GM21390 (cell line): ENCODE measurements at regions not wholly inside any gene's neighbourhood (a gene's known extent, or its start where the extent isn't known, plus 50 kb on each side); places are given as distances from the start of the nearest gene placed in this dataset.
"Not testable (repeated sequence)": the region's sequence is repeated elsewhere in the genome, so short reads cannot be mapped to it uniquely, and the experiment has no call there.

Source experiments
- ATAC-seq: cut with Tn5 transposase; IDR thresholded peaks from one replicate; pipeline ENCODE4 v1.9.1; 2021; ENCODE audit not compliant: unreplicated experiment

- ATAC-seq: no peak
Observed at GRCh38 chr2:56784046-56784445, 600.3 kb downstream of the CCDC85A start.

- no peak for ATAC-seq
Observed at GRCh38 chr2:56801214-56801613, 617.4 kb downstream of the CCDC85A start.

DNA sequence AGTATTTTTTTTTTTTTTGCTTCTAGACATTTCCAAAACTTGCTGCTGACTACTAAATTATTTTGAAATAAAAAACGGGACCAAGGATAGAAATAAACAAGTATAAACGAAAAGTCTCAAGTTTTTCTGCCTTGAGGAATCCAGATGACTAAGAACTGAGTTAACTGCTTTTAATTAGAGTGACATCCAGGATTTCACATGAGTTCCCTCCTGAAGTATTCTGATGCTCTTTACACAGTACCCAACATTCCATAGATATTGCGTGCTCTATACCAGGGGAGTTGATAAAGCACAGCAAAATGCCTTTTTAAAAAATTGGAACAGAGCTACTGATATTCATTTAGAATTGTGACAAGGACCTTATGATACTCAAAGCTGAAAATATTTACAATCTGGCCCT, 618.0 kb downstream of the CCDC85A start:
- no peak for ATAC-seq

DNA sequence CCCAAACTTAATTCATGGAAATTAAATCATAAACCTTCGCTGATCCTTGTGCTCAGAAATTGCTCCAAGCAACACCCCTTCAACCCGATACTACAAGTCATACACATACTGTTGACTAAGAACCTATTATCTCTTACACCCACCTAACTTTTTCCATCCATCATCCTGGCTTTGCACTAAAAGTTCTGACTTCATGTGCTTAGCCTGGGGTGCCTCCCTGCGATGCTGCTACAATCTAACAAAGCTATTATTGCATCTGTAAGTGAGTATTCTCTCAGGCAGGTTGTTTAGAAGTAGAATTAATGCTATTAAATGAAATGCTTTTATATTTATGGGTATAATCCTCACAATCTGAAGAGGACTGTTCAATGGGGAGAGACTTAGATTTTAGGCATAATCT, 619.8 kb downstream of the CCDC85A start:
- no peak for ATAC-seq

- ATAC-seq: no peak
Observed at GRCh38 chr2:56806924-56807323, 623.1 kb downstream of the CCDC85A start.

DNA sequence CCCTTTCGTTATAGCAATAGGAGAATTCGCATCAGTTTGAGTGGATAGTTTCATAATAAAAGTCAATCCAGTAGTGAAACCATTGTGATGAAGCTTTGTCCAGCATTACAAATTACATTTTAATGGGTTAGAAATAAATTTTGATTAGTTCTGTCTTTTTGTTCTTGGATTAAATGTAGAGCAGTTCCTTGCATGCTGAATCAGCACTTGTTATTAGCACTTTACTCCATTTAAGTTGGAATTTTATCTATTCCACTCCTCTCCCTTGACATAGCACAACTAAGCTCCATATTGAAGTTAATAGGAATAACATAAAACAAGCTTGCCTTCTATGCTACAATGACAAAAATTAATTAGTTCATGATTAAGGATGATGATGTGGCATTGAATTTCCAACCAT, 624.1 kb downstream of the CCDC85A start:
- no peak for ATAC-seq

- no peak for ATAC-seq
Observed at GRCh38 chr2:56811401-56811800, 627.6 kb downstream of the CCDC85A start.

DNA sequence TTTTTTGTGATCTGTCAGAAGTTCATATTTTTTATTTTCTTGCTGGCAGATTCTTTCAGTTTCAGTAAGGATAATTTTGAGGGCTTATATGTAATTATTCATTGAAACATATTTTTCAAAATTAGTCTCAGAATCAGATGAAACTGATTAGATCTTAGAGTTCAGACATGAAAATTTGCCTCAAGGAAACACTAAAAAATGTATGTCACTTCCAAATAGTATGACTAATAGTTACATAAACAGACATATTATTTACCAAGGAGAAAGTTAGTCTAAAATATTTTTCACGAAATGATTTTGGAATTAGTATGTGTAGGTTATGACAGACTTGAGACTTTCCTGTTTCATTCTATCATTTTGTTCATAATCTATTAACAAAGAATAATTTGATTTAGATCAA, 628.6 kb downstream of the CCDC85A start:
- no peak for ATAC-seq

DNA sequence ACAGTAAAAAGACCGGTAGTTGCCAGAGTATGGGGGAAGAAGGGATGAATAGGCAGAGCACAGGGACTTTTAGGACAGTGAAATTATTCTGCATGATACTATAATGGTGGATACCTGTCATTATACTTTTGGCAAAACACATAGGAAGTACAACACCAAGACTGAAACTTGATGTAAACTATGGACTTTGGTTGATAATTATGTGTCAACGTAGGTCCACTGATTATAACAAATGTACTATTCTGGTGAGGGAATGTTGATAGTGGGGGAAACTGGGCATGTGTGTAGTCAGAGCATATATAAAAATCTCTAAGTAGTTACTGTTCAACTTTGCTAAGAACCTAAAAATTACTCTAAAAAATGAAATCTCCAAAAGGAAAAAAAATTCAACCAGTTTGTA, 629.7 kb downstream of the CCDC85A start:
- ATAC-seq: no peak

GRCh38 chr2:56816666-56817065, 632.9 kb downstream of the CCDC85A start:
- no peak for ATAC-seq

GRCh38 chr2:56831780-56832179, 648.0 kb downstream of the CCDC85A start:
- no peak for ATAC-seq

GRCh38 chr2:56834686-56835085, 650.9 kb downstream of the CCDC85A start:
- ATAC-seq: no peak

DNA sequence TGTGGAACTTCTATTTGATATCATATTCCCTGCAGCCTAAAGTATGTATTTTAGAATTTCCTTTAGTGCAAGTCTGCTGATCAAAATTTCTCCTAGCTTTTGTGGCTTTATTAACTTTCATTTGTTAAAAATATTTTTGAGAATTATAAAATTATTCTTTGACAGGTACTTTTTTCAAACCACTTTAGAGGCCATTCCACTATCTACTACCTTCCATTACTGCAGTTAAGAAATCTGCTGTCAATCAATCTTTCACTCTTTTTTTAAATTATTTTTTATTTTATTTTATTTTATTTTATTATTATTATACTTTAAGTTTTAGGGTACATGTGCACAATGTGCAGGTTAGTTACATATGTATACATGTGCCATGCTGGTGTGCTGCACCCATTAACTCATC, 656.2 kb downstream of the CCDC85A start:
- ATAC-seq: not testable (repeated sequence)

GRCh38 chr2:56860991-56861390, 677.2 kb downstream of the CCDC85A start:
- ATAC-seq: no peak

- ATAC-seq: no peak
Observed at GRCh38 chr2:56871644-56872043, 687.9 kb downstream of the CCDC85A start.

GRCh38 chr2:56874717-56875116, 690.9 kb downstream of the CCDC85A start:
- no peak for ATAC-seq

DNA sequence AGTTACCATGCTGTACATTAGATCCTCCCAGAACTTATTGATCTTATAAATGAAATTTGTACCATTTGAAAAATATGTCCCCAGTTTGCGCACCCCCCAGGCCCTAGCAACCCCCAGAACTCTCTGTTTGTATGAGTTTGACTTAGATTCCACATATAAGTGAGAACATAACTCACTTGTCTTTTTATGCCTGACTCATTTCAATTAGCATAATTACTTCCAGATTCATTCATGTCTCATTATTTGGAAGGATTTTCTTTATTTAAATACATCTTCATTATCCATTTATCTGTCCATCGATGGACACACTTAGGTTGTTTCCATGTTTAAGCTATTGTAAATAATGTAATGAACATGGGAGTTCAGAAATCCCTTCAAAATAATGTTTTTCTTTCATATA, 705.9 kb downstream of the CCDC85A start:
- no peak for ATAC-seq

DNA sequence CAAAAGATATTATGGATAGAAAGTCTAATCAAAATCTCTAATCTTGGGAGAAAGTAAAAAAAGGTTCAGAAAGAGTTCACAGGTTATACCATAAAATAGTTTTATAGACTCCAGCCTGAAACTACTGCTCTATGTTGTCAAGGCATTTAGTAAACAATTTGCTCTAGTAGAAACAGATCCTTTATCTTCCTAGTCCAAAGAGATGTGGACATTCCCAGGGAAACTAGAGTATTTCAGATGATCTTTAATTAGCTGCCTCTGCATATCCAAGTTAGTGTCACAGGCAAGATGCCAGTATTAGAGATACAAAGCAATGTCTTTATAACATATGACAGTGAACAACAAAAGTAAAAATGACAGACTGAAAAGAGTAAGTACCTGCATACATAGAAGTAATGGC, 708.6 kb downstream of the CCDC85A start:
- no peak for ATAC-seq

GRCh38 chr2:56898986-56899385, 715.2 kb downstream of the CCDC85A start:
- ATAC-seq: no peak

DNA sequence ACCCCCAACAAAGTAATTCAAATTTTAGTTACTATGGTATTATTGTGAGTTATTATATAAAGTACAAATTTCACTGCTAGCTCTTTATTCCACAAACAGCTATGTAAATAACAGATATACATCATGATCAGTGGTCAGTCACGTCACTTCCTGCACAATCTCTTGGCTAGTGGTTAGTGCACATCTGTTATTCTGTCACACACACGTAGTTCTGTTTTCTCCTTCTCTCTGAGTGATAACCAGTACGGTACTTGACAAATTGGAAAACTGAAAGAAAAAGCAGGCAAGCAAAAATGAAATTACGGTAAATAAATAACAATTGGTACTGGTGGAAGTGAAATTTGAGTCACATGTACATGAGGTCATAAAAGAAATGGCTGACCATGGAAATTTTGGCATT, 728.7 kb downstream of the CCDC85A start:
- ATAC-seq: no peak

GRCh38 chr2:56918790-56919189, 735.0 kb downstream of the CCDC85A start:
- ATAC-seq: no peak

DNA sequence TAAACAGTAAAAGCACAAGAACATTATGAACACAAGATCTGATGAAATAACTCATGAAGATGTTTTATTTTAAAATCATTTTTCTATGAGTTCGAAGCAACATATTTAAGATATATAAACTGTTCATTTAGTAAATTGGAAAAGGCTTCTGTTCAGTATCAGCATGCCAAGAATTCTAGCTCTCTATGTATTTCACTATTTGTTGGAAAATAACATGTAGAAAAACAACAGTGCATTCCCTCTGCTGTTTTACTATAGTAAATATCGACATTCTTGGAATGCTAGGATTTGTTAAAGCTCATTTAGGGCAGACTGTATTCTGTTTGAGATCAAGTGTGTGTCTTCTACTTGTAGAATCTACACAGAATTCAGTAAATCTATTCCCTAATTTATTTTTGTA, 750.2 kb downstream of the CCDC85A start:
- ATAC-seq: no peak

GRCh38 chr2:56934866-56935265, 751.1 kb downstream of the CCDC85A start:
- ATAC-seq: no peak

DNA sequence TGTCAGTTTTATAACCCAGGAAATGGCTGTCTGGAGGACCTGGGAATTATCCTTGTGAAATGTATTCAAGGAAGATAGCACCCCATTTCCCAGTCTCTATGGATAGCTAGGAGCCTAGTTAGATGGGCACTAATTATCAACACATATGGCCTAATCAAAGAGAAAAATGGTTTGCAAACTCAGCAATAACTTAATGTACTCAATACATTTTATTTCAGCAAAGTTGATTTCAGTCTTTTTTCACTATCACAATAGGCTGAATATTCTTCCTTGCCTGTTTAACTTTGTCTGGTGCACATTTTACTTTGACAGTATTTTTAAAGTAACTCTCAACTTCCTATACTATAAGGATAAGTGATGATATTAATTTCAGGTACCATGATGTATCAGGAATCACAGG, 756.3 kb downstream of the CCDC85A start:
- no peak for ATAC-seq
